NB4 (cell line): ENCODE measurements at regions not wholly inside any gene's neighbourhood (a gene's known extent, or its start where the extent isn't known, plus 50 kb on each side); places are given as distances from the start of the nearest gene placed in this dataset.

Experiments used
- CTCF ChIP-seq: IDR thresholded peaks from one replicate; pipeline ENCODE4 v1.5.1; 2012; ENCODE audit warnings: low read depth, low read length
- MAX ChIP-seq: IDR thresholded peaks from 2 replicates; pipeline ENCODE4 v1.6.1; 2011; ENCODE audit warnings: low read depth, low read length
- MYC ChIP-seq: IDR thresholded peaks from 2 replicates; pipeline ENCODE4 v1.6.1; 2011; ENCODE audit warnings: low read depth, low read length
- POLR2A ChIP-seq: IDR thresholded peaks from 2 replicates; pipeline ENCODE4 v1.6.1; 2011; ENCODE audit warnings: mild to moderate bottlenecking; ENCODE audit not compliant: insufficient read length; ENCODE audit errors: extremely low read depth

GRCh38 chr12:89185889-89186288, 166.4 kb downstream of the DUSP6 start:
- TF ChIP-seq CTCF (no peak), POLR2A (no peak), MYC (no peak; the same call in 1 of the 2 replicates), MAX (no peak)
